NCI-H510A (cell line): ENCODE measurements at regions not wholly inside any gene's neighbourhood (a gene's known extent, or its start where the extent isn't known, plus 50 kb on each side); places are given as distances from the start of the nearest gene placed in this dataset.
A peak's percentile ranks its signal among the peaks of the same experiment; 100 is the strongest.

ENCODE experiments used
- DNase-seq: peaks from one replicate; lab custom pipeline; 2025; lab: John Stamatoyannopoulos, UW

DNA sequence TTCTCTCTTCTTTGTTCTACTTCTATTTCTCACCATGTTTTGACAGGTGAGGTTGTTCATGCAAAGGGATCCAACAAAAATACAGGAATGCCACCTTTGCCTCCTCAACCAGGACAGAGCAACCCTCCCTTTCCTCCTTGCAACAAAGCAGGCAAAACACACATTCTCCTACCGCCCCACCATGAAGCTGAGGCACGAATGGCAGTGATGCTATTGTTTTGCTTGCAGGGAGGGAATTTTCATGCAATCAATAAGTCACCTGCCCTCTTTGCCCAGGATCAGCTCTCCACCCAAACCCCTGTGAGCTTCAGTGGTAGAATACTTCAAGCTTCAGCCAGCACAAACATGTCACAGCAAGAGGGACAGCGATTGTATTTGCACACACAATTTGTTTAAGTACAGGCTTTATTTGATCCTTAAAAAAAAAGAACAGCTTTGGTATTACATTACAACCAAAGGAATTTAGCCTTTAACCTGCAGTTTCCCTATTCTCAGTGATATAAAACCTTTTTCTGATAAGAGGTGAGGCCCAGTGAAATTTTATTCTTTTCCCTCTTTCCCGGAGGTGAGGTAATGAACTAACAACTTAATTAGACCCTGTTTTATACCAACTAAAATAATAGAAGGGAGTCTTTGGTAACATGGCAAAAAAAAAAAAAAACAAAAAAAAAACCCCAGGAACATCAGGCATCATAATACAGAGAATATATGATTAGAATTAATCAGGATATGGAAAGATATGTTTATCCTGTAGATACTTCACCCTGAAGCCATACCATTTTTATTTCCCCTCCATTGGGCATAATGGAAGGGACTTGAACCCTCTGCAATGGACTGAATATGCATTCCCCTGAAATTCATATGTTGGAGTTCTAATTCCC is 87.0 kb upstream of the EEA1 start:
- no peak for DNase-seq

DNA sequence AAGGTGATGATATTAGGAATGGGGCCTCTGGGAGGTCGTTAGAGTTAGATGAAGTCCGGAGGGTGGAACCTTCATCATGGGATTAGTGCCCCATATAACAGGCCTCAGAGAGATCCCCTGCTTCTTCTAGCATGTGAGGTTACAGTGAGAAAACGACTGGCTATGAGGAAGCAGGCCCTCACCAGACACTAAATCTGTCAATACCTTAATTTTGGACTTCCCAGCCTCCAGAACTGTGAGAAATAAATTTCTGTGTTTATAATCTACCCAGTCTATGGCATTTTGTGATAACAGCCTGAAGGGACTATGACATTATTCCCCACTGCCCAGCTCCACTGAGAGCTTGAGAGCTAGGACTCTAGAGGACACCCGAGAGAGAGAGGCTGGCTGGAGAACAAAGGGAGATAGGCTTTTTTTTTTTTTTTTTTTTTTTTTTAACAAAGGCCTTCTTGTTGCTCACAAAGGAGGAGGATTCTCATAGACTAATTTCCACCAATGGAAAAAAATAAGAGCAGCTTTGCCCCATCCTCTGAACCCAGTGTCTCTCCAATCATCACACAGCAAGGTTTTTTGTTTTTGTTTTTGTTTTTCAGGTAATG is 87.8 kb upstream of the EEA1 start:
- DNase-seq = no peak

DNA sequence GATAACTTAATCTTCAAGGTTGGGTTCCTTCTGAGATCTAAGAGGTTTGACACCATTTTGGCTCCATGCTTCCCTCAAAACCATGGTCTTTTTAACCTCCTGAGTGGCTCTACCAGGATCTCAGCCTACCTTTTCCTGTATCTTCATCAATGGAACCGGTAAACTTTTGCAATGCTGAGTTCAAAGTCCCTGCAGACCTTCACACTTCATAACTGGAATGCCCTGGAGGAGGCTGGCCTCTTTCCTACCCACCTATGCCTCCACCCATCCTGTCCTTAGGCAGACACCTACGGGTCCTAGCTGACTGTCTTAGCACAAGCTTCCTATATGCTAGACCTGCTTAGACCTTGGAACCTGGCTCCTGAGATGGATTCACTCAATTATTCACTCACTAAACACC is 89.5 kb upstream of the EEA1 start:
- DNase-seq = no peak

DNA sequence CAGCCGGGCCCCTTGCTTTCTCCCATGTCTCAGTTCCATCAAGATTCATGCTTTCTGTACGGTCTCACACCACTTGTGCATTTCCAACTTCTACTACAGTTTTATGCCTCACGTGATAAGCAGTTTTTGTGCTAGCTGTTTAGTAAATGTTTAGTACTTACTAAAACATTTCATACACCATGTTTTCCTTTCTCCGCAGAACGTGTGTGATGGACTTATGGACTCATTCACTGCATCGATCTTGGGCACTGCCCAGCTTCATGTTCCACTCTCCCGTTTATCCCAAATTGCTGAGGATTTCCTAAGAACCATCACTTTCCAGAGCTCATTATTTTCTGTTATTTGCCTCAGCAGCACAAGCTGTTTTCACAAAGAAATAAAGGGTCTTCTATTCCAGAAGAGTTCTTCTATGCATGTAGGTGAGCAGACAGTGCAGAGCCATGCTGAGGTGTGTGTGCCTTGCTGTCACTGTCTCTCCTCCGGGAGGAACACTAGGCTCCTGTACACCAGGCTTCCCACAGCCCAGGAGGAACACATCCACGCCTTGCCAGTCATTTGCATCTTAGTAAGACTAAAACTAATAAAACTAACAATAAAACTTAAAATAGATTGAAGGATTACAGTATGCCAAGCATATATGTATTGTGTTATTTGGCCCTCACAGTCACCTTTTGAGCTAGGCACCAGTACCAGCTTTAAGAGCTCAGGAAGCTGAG is 90.3 kb upstream of the EEA1 start:
- DNase-seq = no peak

DNA sequence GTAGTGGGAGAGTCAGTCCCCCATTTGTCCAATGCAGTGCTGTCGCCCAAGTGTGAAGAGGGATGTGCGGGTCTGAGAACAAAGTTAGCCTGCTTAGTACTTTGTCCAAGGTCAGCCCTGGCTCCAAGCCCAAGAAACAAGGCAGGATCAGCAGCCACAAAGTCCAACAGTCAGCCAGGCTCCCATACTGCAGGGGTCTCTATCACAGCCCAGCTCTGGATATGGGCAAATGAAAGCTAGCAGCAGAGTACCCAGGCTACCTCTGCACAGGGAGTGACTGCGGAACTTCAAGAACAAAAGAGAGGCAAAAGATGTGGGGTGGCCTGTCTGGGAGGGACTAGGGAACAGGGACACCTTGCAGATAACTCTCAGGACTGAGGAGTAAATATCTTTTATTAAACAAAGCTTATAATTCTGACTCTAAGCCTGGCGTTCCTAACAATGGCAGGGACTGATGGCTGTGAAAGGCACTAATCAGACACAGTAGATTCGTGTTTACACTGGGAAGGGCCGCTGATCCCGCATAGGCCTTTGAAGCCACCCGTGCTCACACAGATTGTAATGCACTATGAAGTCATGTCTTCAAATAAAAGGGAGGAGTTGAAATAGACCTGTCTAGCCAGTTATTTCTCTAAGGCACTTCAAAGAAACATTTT is 91.0 kb upstream of the EEA1 start:
- peak; percentile 47 for DNase-seq

DNA sequence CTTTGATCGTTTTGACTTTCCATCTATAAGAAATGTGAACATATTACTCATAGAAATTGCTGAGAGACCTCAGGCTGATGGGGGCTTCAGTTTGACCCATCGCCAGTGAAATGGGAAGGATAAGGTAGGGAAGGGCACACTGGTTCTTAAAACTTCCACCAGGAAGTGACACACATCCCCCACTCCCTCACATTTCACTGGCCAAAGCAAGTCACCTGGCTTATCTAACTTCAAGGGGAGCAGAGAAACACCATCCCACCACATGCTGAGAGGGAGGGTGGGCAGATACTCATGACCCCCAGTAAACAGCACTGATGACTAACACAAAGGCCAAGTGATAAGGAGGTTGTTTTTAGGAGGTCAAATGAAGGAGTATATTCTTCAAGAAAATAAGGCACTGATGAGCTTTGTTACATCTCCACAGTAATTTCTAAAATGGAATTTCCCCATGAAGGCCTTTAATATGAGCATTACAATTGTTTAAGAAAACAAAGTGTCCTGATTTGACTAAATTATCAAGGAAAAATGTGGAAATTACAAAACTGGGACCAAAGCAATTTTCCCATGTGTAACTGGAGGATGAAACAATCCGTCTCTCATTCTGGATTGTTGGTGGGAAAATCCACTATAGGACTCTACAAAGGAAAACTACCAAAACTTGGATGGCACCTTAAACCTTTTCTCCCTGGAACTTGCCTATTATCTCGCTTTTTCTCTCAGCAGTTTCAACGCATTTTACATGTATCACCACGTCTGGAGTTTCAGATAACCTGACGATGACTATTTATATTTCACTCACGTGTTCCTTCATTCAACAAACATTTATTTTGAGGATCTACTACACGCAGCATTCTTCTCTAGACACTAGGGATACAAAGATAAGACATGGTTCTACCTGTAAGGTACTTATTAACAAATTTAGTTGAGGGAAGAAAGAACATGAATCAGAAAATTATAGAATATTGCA is 91.8 kb upstream of the EEA1 start:
- DNase-seq = no peak

DNA sequence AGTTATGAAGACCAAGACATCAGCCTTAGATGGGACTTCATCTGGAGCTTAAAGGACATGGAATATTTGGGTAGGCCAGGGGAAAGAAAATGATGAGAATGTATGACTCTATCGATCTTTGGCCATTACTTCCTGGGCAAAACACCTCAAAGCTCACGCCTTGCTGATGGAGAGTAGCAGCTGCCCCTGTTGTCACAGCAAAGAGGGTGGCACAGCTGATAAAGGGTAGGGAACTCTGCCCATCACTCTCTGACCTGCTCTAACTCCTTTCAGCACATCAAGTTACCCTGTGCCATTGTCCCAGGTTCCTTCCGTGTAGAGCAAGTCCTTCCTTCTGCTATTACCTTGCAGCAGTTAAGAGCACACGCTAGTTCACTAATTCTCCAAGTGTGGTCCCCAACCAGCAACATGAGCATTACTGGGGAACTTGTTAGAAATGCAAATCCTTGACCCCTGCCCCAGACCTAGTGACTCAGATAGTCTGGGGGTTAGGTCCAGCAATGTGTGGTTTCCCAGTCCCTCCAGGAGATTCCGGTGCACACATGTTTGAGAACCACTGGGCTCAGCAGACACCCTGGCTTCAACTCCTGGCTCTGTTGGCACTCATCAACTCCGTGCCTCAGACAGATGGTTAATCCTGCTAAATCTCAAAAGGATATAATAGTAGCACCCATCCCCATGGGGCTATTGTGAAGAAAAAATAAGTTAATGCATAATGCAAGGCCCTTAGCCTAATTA is 93.7 kb upstream of the EEA1 start:
- no peak for DNase-seq

DNA sequence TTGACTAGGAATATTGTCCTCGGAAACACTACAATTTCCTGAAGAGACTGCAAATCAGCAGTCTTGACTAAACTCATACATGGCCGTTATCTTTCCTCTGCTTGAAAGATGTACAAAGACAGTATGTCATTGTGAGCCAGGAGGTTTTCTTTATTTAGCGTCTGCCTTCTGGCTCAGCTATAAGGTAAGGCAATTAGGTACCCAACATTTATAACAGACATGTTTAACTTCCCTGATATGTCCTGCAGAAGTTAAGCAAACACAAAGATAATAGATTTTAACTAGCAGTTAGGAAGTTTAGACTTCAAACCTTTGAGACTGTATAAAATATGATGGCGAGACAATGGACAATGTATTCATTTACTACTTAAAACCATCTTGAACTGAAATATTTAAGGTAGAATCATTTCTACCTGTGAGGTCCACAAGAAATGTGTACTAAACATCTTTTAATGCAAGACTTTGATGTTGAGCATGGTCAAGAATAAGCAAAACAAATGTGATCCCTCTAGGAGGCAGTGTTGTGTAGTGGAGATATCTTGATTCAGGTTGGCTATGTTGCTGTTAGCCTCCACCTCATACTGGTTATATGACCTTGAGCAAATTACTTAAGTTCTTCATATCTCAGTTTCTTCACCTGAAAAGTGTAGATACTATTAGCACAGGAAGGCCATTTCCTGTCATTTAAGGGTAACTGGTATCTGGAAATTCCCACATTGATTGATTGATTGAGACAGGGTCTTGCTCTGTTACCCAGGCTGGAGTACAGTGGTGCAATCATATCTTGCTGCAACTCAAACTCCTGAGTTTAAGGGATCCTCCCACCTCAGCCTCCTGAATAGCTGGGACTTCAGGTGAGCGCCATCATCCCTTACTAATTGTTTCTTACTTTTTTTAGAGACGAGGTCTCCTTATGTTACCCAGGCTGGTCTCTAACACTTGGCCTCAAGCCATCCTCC is 96.3 kb upstream of the EEA1 start:
- DNase-seq = no peak

DNA sequence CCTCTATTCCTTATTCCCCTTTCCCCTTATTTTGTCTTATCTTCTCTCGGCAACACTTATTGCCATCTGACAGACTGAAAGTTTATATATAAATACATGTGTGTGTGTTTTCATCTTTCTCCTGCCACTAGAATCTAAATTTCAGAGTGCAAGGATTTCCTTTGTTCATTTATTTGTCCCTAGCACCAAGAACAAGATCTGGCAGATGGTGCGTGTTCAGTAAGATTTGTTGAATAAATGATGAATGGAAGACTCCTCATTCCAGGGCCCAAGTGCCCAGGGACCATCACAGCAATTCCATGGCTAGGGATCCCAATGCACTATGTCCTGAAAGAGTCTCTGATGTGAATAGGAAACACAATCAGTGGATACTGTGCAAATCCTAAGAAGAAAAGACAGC is 97.9 kb upstream of the EEA1 start:
- no peak for DNase-seq

DNA sequence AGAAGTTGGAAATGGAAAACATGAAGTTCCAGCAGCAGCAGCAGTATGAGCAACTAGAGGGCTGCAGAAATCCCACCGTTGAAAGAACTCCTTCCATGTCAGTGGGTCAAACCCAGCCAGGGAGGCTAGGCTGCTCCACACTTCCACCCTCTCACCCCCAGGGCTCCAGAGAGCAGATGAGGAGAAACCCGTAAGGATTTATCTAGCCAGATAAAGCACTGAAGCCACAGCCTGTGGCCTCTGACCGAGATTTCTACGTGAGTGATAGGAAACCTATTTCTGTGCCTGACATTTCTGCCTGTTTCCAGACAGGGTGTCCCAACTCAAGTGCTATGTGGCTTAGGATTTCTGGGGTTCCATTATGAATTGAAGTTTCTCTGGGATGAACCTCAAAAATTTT is 100.0 kb upstream of the EEA1 start:
- DNase-seq = no peak

DNA sequence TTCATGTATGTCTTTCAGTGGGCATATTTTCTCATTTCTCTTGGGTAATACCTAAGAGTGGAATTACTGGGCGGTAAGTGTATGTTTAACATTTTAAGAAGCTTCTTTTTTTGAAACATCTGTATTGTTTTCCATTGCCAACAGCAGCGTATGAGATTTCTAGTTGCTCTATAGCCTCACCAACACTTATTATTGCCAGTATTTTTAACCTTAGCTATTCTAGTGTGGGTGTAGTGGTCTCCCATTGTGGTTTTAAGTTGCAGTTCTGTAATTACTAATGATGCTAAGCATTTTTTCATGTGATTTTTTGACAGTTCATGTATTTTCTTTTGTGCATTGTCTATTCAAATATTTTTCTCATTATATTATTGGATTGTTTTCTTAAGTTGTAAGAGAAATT is 101.9 kb upstream of the EEA1 start:
- DNase-seq = no peak

DNA sequence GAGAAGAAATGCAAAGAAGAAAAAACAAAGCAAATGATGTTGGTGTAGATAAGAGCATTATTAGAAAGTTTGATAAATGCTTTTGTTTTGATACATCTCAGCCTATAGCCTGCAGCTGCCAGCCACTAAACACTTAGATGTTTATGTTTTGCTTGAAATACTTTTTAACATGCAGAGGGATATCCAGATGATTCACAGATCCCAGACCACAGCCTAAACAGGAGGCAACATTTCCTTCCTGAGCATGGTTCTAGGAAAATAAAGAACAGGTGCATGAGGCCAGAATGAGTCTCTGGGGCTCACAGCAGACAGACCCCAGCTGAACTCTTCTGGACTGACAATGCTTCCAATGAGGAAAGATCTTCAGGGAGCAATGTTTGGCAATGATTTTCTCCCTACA is 103.7 kb upstream of the EEA1 start:
- DNase-seq = no peak

DNA sequence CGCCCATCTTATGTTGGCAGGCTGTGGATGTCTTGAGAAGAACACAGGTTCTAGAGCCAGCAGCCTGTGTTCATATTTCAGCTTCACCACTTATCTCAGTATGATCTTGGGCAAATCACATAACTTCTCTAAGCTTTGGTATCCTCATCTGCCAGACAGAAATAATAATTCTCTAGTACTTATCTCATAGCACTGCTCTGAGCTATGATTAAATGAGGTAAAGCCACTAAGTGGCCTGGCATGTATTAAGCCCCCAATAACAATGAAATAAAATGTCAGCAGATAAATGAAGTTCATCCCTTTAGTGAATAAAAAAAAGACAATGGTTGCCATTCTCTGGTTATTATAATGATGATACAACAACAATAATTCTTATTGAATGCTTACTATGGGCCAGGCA is 104.9 kb upstream of the EEA1 start:
- DNase-seq = no peak

DNA sequence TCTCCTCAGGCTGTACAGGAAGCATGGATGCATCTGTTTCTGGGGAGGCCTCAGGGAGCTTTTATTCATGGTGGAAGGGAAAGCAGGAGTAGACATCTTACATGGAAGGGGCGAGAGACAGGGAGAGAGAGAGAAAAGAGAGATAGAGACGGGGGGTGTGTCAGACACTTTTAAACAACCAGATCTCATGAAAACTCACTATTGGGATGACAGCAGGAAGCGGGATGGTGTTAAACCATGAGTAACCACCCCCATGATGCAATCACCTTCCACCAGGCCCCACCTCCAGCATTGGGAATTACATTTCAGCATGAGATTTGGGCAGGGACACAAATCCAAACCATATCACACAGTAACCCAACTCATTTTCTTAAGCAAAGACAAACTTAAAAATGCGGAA is 110.0 kb upstream of the EEA1 start:
- no peak for DNase-seq

DNA sequence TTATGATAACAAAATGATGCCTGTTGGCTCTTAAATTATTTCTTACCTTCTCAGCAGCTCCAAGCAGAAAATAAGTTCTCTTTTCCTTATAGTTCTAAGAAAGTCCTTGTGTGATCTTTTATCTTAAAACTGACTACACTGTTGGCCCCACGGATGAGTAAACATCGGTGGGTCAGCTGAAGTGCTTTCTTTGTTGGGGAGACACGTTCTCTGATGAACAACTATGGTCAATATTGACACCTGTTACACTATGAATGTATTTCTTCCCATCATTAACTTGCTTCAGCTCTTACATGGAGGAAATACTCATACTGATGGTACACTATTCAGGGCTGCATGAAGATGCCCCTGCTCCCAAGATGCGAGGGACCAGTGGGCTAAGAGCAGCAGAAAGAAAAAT is 110.8 kb upstream of the EEA1 start:
- DNase-seq = no peak

DNA sequence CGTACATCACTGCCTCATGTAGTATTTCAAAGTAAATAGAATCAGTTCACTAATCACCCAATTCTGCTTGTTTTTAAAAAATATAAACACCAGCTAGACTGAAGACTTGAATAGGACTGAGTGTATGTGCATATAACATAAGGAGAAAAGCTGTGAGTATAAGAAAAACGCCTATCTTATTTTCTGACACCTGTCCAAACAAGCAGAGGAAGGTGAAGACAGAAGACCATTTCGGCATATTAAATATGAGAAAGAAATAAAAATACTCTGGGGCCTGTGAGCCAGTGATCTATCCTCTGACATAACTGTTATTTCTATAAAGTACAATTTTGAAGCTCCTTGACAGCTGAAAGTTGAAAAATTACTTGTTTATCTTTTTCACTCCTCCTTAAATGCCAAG is 111.3 kb upstream of the EEA1 start:
- no peak for DNase-seq

DNA sequence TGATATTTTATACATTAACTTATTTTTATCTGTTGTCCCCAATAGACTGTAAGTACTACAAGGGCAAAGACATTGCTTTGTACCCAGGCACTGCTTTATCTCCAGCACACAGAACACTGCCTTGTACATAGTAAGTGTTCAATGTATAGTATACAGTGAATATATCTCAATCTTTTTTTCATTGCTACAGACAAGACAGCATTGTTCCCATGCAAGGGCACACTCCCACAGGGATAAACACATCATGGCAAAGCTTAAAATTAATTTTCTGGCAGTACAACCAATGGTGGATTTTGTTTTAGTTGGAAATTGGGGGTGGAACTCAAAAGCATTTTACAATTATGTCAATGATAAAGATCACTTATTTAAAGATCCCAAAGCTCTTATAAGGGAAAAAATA is 112.3 kb upstream of the EEA1 start:
- no peak for DNase-seq

DNA sequence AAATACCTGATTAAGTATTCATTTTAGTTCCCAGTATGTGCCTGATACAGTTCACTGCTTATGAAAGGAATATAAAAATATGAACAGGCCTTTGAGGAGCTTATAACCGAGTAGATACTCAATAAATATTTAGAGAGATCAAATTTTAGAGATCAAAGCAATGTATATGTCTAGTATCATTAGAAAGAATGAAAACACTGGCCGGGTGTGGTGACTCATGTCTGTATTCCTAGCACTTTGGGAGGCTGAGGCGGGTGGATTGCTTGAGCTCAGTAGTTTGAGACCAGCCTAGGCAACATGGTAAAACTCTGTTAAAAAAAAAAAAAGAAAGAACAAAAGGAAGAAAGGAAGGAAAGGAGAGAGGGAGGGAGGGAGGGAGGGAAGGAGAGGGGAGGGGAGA is 113.2 kb upstream of the EEA1 start:
- DNase-seq = no peak

DNA sequence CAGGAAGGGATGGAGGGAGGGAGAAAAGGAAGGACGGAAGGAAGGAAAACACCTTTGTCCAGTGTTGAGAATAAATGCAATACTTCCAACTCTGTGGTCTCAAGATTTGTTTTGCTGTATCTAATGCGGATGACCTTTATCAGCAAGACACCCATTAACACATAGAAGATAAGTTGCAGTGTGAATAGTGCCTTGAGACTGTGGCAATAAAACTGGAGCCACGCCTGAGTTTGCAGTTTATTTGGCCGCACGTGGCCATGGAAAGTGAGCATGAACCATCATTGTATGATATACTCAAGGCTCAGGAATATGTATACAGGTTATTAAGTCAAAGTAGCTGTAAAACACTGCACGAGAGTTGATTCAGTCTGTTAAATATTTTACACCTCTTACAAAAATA is 113.6 kb upstream of the EEA1 start:
- DNase-seq = no peak
